ENCODE measurements at regions not wholly inside any gene's neighbourhood (a gene's known extent, or its start where the extent isn't known, plus 50 kb on each side); places are given as distances from the start of the nearest gene placed in this dataset.
"Not testable (repeated sequence)": the region's sequence is repeated elsewhere in the genome, so short reads cannot be mapped to it uniquely, and the experiment has no call there.

DNA sequence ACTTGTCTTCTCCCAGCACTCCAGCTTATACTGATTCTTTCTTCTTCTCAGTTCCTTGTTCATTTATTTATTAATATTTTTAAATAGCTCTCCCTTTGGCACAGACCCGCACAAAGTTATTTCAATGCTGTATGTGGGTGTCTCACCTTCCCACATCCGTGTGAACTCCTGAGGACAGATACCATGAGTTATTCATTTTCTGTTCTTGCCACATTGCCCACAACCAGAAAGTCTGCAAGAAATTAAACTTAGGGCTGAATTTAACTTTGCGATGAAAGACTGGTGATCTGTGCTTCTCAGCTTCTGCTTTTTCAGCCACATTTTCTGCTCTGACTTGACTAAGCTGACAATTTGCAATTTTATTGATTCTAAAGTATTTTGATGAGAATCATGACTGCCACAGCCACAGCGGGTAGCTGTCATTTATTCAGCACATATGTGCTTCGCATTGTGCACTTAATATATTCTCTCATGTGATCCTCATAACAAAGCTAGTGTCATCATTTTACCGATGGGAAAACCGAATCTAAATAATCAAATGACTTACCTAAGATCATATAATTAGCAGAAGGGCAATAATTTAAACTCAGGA lies 569.8 kb downstream of the EDEM1 start:
- DNase-seq, result peak in 2 of 4 experiments; percentile 6 to 7

DNA sequence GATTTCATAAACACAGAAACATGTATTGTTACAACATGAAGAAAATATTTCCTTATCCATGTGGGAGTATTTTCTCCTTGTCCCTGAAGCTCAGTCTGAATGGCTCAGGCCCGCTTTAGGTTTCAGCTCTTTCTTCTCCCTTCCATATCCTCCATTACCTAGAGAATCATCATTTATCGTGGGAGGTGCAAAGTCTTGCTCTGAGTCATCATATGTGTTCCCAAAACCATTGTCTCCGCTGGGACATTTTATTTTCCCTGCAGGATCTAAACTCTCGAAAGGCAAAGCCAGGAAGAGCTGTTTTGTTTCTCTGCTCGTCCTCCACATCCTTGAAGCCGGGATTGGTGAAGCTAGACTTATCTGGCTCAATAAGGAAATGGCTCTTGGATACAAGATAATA lies 571.2 kb downstream of the EDEM1 start:
- DNase-seq, result no peak

DNA sequence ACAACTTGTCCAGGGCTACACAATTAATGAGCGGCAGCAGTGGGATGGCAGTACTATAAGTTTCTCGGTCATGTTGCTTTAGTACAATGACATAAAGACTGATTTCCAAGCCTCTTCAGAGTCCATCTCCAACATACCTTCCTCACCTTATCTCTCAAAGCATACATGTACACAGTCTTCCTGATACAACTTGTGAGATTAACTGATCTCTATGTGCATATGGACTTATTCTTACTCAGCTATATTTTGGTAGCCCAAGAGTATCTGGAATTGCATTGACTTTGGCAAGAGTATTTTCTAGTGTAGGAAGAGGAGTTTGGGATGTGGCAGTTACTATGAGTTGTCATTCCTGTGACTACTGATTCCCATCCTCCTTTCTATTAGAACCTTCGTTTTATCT lies 575.0 kb downstream of the EDEM1 start:
- DNase-seq, result no peak

DNA sequence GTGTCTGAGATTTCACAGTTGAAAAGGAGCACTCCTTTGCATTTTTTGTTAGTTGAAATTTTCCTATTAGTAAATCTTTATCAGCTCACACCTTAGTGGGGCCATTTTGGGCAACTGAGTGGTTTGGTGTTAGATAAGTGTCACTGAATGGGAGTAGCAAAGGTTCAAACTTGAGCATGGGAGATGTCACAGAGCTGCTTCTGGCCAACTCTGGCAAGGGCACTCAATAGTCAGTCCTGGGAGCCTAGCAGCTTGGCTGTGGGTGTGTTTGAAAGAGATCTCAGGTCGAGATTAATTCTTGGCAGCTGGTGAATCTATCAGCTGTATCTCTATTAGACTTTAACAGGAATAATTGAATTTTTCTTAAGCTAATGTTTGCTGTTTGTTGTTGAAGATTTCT lies 579.3 kb downstream of the EDEM1 start:
- no peak for DNase-seq

DNA sequence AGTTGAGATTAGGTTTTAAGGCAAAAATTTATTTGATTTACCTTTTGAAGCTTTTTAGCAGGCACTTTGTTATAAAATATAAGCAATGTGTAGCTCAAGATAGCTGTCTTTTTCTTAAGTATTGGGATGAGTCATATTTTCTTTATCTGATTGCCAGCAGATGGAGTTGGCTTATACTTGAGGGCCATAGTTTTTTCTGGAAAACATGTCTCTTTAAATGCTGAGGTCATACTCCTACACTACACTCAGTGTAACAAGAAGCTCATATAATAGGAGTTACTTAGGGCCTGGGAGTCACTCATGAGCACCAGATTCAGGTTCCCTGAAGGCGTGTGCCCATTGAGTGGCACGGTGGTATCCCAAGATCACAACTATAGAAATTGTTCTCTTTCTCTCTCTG lies 579.8 kb downstream of the EDEM1 start:
- no peak for DNase-seq

DNA sequence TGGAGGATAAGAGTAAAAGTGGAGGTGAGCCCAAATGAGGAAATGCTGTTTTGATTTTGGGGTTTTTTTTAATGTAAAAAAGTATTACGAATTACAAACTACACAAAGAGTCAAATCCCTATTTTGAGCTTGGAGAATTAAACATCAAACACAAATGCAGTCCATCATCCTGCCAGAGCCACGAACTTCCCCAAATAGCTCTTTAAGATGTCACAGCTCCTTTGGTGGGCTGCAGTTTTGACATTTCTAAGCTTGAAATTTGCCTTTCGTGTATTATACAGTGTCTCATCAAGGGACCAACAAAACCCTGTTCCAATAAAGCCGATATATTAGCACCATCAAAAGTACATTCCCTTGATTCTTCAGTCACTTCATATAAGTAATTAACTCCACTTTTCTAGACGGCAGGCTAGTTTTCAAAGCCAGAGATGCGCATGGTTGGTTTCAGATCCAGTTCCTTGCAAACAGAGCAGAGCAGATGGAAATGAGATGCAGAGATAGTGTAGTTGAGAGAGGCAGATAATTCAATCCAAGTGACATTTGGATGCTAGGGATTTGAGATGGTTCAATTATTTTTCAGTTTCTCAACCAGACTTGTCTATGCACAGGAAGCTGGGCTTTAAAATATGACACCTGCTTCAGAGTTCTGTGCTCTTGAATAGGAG lies 580.9 kb downstream of the EDEM1 start:
- DNase-seq, result no peak

DNA sequence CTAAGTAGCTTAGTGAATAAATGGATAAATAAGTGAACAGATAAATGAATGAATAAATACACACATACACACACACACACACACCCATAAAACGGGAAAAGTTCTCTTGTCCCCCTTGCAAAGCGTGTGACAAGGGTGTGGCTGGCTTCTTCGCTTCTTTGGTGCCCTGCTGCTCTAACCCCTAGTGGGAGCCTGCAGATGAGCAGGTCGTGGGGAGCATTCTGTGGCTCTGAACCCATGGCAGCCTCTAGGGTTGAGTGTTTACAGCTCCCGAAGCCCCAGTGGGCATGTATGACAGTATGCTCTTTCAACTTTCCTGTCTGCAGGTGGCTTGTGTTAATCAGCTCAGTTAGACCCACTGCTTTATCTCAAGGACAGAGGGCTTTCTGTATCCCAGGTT lies 582.3 kb downstream of the EDEM1 start:
- DNase-seq, result no peak

DNA sequence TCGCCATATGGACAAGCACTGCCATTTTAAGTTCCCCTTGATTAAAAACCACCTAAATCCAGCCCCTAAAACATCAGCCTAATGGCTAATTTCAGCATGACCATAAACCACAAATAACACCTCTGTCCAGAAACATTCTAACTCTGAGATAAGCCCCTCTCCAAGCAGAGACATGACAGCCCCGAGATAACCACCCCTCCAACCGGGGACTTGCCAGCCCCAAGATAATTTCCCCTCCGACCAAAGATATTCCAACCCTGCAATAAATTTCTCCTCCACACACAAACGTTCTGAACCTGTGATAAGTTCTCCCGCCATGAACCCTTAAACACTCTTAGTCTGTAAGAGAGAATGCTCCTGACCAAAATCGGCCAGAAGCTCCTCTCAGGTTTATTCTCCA lies 586.8 kb downstream of the EDEM1 start:
- no peak for DNase-seq

DNA sequence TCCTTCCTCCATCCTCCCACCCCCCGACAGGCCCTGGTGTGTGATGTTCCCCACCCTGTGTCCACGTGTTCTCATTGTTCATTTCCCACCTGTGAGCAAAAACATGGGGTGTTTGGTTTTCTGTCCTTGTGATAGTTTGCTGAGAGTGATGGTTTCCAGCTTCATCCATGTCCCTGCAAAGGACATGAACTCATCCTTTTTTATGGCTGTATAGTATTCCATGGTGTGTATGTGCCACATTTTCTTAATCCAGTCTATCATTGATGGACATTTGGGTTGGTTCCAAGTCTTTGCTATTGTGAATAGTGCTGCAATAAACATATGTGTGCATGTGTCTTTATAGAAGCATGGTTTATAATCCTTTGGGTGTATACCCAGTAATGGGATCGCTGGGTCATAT lies 587.6 kb downstream of the EDEM1 start:
- not testable (repeated sequence) for DNase-seq

DNA sequence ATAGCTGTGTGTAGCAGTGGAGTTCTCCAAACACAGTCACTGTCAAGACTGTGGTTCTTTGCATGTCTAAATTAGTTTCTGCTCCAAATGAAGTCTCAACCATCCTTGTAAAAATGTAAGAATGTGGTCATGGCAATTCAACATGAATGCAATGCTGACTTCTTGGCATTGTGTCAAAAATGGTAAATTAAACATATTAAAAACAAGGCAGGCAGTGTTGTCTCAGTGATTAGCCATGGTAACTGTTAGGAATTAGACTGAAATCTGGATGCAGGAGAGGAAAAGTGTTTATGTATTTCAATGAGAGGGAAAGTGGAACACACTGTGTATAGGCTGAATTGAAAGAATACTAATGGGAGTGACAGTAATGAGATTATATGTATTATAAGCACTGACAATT lies 597.2 kb downstream of the EDEM1 start:
- DNase-seq, result no peak

DNA sequence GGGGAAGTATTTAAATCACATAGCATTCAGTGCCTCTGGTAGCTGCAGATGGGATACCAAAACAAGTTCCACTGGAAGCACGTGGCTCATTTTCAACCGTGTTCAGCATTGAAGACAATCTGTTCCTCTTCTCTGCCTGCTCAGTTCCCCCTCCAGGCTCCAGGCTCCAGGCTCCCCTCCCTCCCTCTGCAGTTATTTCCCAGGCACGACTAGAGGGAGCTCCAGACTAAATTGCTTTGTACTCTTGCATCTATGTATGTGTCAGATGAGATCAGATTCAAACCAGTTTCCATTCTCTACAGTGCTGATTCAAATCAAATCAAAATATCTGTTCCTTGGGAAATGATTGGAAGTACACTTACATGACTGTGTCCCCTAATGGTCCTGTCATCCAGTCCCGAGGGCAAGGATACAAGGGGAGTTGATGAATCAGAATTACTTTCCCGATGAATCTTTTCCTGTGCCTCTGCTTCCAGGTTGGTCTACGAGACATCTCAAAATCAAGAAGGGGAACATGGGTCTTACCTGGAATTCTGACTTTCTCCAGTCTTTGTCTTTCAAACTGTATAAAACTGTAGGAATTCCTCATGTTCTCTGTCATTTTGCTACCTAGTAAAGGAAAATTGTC lies 600.5 kb downstream of the EDEM1 start:
- peak; percentile 77 to 88 (median 82) for DNase-seq

DNA sequence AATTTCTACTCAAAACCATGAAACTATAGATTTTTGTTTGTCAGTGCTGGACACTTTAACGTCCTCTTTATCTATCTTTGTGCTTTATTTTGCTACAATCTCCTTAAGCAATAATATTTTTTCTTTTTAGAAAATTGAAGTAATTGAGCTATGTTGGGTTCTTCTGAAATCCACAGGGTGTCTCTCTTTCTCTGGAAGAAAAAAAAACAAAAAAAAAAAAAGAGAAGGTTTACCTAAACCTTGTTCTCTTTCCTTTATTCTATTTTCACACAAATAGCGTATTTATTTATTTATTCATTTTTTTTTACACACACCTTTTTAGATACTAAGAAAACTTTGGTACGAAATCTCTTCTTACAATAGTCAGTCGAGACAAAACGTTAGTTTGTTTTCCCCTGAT lies 601.0 kb downstream of the EDEM1 start:
- no peak for DNase-seq

DNA sequence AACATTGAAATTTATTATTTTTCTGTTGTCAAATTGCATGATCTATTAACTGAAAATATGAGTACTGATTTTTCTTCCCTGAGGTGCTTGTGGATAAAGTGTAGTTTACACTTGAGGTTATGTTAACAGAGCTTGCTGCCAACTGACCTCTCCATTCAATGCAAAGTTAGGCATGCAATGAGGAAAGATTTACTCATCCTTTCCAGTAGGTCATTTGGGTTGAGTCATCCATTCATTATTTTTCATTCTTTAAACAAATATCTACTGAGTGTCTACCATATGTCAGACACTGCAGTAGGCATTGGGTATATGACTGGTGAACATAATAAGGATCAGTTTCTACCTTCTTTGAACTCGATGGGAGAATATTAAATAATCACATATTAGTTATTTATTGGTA lies 604.1 kb downstream of the EDEM1 start:
- no peak for DNase-seq

DNA sequence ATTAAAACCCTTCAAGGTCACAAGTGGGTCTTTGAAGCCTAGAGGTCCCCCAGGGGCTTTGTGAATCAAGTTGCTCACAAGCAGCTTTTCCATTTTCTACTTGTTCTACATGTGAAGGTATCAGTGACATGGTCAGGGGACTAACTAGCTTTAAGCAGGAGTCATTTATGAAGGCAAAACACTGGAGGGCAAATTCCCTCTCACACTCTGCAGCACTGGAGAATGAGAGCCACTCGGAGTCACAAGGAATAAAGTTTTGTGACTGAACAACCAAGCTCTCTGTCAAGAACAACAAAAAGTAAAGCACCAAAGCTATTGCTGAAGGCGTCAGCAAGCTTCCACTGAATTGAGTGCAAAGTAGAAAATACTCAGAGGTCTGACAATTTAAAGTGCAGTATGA lies 609.0 kb downstream of the EDEM1 start:
- no peak for DNase-seq

DNA sequence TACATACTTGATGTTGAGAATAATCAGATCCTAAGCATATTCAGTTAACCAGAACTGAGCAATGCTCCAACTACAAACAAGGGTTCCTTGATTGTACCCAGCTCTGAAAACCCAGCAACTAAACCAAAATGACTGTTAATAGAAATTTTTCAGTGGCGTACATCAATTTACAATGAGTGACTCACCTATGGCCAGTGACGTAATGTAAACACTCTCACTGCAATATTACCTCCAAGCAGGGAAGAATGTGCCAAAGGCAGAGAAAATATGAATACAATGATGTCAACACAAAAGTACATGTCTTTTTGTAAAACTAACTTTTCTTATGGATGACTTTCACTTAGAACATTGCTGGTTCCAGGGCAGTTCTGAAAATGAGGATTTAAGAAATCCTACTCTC lies 611.3 kb downstream of the EDEM1 start:
- no peak for DNase-seq

DNA sequence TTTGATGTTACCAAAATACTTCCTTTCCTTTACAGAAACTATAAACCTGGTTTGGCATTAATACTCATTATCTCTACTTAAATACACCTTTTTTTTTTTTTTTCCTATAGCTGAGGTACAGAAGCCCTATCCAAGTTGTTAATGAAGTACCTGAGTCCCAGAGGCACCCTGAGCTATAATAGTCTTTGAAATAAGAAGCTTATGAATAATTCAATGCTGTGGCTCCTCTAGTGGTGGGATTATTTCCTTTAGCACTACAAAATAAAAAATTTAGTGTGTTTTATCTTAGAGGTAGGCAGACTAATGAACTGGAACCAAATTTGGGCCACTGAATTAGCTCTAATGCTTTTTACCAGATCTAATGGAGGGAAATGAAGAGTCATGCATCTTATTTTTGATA lies 611.9 kb downstream of the EDEM1 start:
- DNase-seq, result no peak

DNA sequence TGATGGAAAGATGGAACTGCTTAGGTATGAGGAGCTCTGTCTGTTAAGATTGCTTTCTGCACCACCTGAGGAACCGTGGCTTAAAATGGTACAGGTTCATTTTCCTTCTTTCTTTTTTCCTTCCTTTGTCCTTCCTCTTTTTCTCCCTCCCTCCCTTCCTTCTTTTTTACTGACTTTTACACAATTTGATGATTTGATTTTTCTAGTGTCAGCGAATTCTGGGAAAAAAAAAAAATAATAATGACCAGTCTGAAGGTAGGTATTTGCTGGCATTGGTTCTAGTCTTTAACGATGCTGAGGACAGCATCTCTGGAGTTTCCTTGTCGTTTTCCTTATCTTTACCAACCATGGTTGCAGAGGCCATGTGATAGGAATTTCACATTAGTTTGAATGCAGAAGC lies 613.5 kb downstream of the EDEM1 start:
- no peak for DNase-seq

DNA sequence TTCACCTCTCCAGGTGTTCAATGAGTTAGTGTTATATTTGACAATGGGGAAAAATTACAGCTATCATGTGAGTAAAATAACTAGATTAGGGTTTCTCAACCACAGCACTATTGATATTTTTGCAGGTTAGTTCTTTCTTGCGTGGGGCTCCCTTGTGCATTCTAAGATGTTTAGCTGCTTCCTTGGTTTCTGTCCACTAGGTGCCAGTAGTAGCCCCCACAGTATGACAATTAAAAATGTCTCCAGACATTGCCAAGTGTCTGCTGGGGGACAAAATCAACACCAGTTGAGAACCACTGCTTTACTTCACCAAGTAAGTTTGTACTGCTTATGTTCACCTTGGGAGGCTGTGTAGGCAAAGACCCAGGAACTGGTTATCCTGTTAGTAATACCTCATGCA lies 618.7 kb downstream of the EDEM1 start:
- DNase-seq, result peak in 3 of 4 experiments; percentile 4 to 29 (median 17)

DNA sequence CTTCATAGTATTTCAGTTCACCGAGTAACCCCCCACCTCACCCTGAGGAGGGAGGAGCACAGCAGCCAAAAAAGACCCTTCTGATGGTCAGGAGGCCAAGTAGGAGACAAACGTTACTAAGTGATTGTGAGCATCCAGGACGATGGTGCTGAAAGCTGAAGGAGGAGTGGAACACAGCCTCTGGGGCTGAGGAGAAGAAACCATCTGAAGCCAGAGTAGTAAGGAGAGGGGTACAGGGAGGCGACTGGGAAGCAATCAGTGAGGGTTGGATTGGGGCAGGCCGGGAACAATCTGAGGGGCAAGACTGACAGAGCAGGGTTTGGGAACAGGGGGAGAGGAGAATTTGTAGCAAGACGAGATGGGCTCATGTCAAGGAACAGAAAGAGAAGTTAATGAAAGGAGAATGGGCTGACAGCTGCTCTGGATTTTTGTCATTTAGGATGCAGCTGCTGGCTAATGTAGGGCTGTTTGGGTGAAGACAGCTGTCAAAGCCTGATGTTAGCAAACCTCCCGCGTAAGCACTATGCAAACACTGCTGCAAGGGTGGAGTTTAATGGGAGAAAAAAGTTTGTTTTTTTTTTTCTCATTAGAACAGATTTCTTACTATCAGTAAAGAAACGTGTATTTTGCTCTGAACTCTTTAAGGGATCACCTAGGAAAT lies 622.2 kb downstream of the EDEM1 start:
- no peak for DNase-seq

DNA sequence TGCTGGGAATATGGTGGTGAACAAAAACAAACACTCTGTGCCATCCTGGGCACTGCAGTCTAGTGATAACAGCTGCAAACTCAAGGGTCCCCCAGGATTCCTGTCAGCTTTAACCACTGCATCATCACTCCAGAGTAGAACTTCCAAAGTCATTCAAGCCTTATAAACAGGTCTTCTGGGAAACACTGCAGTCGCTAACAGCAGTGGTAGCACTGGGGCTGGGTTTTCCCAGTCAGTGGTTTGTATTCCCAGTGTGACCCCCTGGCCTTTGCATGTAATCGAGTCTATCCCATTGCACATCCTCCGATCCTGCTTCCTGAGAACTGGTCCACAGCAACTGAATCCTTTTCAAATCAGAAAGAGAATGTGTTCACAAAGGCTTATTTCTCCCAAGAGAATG lies 623.5 kb downstream of the EDEM1 start:
- no peak for DNase-seq

DNA sequence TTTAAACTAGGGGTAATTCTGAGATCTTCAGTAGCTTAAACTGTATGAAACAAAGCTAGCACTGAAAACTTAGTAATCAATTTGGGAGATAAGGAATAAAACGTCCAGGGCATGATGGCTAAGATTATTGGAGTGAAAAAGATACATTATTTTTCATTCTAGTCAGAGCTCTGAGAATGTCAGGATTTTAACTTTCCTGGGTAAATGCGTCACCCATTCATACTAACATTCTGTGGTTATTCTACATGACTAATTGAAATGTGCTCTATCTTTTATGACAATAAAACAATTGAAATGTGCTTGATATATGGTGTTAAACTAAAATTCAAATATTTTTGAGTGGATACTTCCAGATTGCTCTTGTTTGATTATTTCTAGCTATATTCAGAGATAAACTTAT lies 626.0 kb downstream of the EDEM1 start:
- DNase-seq, result no peak

DNA sequence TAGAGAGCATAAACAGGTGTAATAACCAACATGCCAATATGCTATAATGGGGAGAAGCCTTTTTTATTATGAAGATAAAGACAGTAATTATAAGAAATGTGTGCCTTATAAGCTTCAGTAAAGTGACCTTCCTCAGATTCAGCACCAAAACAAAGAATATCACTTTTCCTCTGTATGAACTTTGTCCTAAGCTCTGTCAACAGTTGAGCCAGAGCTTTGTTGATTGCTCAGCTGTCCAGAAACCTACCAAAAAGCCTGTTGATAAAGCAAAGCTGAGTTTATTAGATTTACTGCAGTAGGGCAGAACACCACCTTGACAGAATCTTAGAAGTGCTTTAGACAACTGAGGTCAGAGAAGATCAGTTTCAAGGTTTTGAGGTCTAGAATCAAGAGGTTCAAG lies 635.3 kb downstream of the EDEM1 start:
- no peak for DNase-seq

DNA sequence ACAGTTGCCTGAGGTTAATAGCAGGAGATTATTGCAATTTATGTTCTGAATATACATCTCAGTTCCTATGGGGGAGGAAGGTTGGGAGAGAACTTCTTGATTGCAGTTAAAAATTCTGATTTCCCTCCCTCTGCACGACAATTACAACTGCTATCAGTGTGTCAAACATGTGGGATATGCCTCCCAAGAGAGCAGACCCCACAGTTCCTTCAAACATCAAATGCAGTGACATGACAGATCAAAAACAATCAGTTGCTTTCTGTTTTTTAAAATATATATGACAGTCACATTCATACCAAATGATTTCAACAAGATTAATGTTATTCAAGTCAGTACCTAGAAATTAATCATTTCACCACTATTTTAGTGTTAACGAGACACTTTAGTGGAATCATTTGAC lies 639.0 kb downstream of the EDEM1 start:
- no peak for DNase-seq

DNA sequence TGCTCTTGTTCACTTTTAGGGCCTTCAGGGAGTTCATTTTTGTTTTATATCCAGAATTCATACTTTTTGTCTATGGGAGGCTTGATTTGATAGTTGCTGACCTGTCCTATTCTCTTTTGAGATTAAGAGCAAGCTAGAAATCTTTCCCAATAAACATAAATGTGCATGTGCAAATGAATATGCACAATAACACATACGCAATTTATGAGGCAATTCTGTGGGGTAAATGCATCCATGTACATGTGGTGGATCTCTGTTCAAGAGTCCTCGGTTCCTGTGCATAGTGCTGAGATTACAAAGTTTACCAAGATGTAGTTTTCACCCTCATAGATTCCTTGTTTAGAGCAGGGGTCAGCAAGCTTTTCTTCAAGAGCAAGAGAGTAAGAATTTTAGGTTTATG lies 640.7 kb downstream of the EDEM1 start:
- no peak for DNase-seq
